Activated CD8-positive, alpha-beta memory T cell treated with anti-CD3 and anti-CD28 coated beads, Interleukin-2, amount 50 U/mL, for 24 hours (primary cell): ENCODE measurements at regions not wholly inside any gene's neighbourhood (a gene's known extent, or its start where the extent isn't known, plus 50 kb on each side); places are given as distances from the start of the nearest gene placed in this dataset.
"Not testable (repeated sequence)": the region's sequence is repeated elsewhere in the genome, so short reads cannot be mapped to it uniquely, and the experiment has no call there.

ENCODE experiments used
- DNase-seq: peaks from one replicate; pipeline ENCODE4 v3.0.0-alpha.2; 2020; ENCODE audit errors: extremely low read depth

DNA sequence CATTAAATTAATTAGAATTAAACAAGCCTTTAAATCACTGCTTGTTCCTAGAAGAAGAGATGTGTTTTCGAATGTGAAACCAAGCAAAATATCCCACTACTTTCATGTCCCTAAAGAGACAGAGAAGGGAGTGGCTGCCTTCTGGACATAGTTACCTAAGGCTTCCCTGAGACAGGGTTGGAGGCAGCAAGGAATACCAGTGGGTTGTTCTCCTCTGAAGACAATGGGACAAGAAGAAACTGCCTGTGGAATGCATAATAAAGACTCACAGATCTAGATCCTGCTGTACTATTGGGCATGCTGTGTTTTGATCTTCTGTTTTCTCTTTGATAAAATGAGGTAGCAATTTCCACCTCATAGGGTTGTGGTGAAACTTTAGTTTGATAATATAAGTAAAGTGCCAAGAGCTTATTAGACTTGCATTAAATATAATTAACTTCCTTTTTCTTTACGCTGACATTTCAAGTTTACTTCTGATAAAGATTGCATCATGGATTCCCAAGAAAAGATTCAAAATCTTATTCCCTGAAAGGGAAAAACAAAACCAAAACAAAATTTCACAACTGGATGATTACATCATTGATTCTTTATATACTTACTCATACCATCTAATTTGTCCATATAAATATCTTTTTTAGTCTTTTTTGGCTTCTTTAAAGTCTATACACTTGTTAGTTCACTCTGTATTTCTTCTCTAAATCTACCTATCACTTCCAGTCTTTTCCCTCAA lies 621.3 kb downstream of the ETS1 start:
- DNase-seq = no peak

GRCh38 chr11:127962416-127962815 lies 624.9 kb downstream of the ETS1 start:
- DNase-seq = no peak

DNA sequence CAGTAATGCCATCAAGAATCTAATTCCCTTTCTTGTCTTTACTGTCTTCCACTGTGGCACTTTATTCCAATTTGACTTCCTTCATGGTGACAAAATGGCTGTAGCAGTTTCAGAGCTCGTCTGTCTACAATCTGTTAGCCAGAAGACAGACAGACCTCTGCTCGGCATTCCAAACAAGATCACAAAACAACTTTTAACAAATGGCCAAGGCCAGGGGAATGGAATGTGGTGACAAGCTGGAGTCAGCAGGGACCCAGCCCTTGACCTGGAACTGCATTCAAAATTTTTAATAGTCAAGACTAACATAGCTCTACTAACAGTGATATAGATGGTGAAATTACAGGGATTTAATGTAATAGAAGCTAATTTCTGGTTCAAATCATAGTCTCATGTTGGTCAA lies 637.2 kb downstream of the ETS1 start:
- no peak for DNase-seq

GRCh38 chr11:127943763-127944162 lies 643.6 kb downstream of the ETS1 start:
- no peak for DNase-seq

DNA sequence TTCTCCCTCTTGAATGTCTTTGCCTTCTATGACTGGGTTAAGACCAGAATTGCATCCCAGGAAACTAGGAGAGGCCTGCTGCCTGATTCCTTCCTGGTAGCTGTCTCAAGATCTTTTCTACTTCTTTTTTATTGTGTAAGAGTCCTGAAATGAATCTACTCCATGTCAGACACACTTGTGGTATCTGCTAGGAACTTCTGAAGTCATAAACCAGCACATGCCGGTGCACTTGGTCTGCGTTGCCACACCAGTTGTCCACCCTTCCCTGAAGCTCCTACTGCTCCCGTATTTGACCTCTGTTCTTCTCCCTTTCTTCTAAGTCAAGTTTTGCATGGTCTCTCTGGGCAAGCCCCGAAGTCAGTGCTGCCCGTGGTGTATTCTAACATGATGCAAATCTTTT lies 644.2 kb downstream of the ETS1 start:
- no peak for DNase-seq

DNA sequence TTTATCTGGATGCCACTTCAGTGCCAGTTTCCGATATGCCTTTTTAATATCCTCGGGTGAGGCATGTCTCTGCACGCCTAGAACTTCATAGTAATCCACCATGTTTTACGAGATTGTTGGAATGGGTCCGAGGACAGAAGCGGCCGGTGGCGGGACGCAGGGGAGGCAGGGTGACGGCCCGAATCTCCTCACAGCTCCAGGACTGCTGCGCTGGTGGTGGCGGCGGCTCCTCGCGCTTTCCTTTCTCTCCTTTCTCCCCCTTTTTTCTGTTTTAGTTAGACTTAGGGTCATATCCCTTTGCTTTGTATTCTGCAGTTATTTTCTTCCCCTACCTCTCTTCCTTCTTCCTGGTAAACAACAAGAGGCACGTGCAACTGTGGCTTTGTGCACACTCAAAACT lies 645.8 kb downstream of the ETS1 start:
- not testable (repeated sequence) for DNase-seq

- no peak for DNase-seq
Measured at GRCh38 chr11:127939000-127939399, 648.4 kb downstream of the ETS1 start.

- DNase-seq = no peak
Measured at GRCh38 chr11:127935081-127935480, 652.3 kb downstream of the ETS1 start.

DNA sequence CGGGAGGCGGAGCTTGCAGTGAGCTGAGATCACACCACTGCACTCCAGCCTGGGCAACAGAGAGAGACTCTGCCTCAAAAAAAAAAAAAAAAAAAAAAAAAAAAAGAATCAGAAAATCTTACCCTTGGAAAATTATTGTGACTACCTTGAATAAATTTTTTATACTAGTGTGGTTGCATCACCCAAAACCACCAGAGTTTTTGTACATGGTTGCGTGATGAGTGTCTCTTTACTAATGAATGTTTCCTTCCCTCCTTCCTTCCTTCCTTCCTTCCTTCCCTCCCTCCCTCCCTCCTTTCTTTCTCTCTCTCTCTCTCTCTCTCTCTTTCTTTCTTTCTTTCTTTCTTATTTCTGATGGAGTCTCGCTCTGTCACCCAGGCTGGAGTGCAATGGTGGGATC lies 653.4 kb downstream of the ETS1 start:
- not testable (repeated sequence) for DNase-seq

DNA sequence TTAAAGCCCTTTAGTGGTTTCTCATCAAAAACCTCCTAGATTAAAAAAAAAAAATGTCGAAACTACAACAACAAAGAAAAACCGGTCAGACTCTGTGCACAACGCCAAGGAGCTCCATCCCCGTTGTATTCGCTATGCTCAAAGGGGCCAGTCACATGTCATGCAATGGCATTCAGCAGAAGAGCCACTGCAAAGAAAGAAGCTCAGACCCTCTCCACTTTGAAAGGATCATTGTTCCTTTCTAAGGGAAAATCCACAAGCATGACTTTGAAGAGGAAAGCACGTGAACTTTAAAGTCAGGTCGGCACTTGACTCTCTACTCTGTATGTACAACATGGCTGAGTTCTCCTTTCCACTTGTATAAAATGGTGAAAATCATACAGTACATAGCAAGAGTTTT lies 655.6 kb downstream of the ETS1 start:
- no peak for DNase-seq

GRCh38 chr11:127926721-127927120 lies 660.6 kb downstream of the ETS1 start:
- DNase-seq = no peak

- DNase-seq = no peak
Measured at GRCh38 chr11:127925475-127925874, 661.9 kb downstream of the ETS1 start.

- DNase-seq = no peak
Measured at GRCh38 chr11:127919206-127920000, 668.0 kb downstream of the ETS1 start.

GRCh38 chr11:127902382-127902781 lies 685.0 kb downstream of the ETS1 start:
- DNase-seq = no peak

GRCh38 chr11:127898422-127899365 lies 688.7 kb downstream of the ETS1 start:
- DNase-seq = no peak

DNA sequence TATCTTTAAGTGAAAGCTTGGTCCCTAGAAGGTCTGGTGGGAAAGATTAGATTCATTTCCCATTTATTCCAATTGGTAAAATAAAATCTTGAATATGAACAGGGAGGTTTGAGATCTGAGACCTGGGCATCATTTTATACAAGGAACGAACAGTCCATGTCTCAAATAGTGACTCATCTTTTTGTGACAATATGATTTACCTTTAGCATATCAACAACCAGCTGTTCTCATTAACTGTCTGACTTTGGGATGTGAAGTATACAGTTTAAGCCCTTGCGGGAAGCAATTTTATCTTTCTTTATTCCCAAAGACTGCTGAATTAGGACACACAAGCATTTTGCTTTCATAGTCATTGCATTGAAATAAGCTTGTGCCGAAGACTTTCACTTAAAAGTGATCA lies 691.6 kb downstream of the ETS1 start:
- DNase-seq = no peak

- DNase-seq = no peak
Measured at GRCh38 chr11:127894316-127894715, 693.0 kb downstream of the ETS1 start.

- no peak for DNase-seq
Measured at GRCh38 chr11:127890030-127890615, 697.2 kb downstream of the ETS1 start.

DNA sequence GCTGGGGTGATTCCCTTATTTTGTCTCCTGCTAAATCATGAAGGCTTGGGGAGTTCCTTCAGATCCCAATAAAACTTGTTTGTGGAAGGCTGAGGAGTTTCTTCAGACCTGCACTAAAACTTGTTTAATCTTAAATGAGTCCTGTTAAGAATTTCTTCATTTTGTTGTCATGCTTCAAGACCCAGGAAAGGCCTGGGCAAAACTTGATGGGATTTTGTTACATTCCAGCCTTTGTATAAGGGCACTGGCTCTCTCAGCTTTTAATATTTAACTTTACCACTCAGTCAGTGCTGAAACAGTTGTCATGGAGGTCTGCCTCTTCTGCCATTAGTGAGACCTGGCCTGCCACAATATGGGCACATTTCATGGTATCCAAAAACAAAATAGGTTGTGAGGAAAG lies 699.0 kb downstream of the ETS1 start:
- DNase-seq = no peak

GRCh38 chr11:127875131-127875530 lies 712.2 kb downstream of the ETS1 start:
- DNase-seq = no peak

GRCh38 chr11:127873478-127873877 lies 713.9 kb downstream of the ETS1 start:
- DNase-seq = no peak

- no peak for DNase-seq
Measured at GRCh38 chr11:127866109-127866508, 721.2 kb downstream of the ETS1 start.
